SK-N-SH (cell line): ENCODE measurements at regions not wholly inside any gene's neighbourhood (a gene's known extent, or its start where the extent isn't known, plus 50 kb on each side); places are given as distances from the start of the nearest gene placed in this dataset.

Experiments used
- ELF1 ChIP-seq: IDR thresholded peaks from 2 replicates; pipeline ENCODE4 v1.4.0; 2012
- MXI1 ChIP-seq: IDR thresholded peaks from 2 replicates; pipeline ENCODE4 v1.6.1; 2012; ENCODE audit warnings: mild to moderate bottlenecking, low read depth, low read length, improper control_type of control experiment
- NFIC ChIP-seq: IDR thresholded peaks from 2 replicates; pipeline ENCODE4 v1.4.0; 2012; ENCODE audit warnings: borderline replicate concordance
- POLR2AphosphoS5 ChIP-seq: IDR thresholded peaks from 2 replicates; pipeline ENCODE4 v1.6.1; 2012; ENCODE audit warnings: low read depth, low read length
- RFX5 ChIP-seq: IDR thresholded peaks from 2 replicates; pipeline ENCODE4 v1.6.1; 2012; ENCODE audit warnings: mild to moderate bottlenecking, improper control_type of control experiment, low read length
- TEAD4 ChIP-seq: IDR thresholded peaks from 2 replicates; pipeline ENCODE4 v1.4.0; 2012; ENCODE audit warnings: mild to moderate bottlenecking, borderline replicate concordance; ENCODE audit not compliant: insufficient read depth
- TF ChIP-seq, protein P1 (sequence below): IDR thresholded peaks from 2 replicates; pipeline ENCODE4 v1.4.0; 2012; ENCODE audit warnings: low read depth
- TF ChIP-seq, protein P2 (sequence below): fragments of 150-350 bp; IDR thresholded peaks from 2 replicates; pipeline ENCODE4 v1.6.1; 2017; ENCODE audit warnings: antibody characterized with exemption, low read length, low read depth, borderline replicate concordance
- TF ChIP-seq, protein P3 (sequence below): fragments of 200-600 bp; sonication (generic); IDR thresholded peaks from 2 replicates; pipeline ENCODE4 v1.6.1; 2017; ENCODE audit warnings: antibody characterized with exemption, mild to moderate bottlenecking, moderate library complexity
- TF ChIP-seq, protein P4 (sequence below): IDR thresholded peaks from 2 replicates; pipeline ENCODE4 v1.6.1; 2012; ENCODE audit warnings: mild to moderate bottlenecking, low read depth, low read length, moderate library complexity

DNA sequence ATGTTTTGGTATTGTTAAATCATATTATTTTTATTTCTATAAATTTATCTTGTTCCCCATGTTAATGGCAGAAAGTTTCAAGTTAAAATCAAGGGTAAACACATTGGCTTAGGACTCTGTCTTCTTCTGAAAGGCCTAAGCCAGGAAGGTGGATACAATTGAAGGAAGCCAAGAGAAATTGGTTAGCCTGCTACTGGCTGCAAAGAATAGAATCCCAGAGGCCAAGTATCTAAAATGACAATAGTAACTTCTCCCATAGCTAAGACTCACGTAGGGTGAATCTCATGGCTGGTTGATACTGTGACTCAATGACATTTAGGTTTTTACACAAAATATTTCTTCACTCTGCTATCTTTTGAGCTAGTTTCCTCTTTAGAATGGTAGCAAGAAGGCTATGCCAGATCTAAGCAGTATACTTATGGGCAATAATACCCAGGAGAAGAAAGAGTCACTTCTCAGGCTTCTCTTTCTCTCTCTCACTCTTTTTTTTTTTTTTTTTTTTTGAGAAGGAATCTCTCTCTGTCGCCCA lies 621.5 kb upstream of the TBL1XR1 start:
- TF ChIP-seq, protein P1, sequence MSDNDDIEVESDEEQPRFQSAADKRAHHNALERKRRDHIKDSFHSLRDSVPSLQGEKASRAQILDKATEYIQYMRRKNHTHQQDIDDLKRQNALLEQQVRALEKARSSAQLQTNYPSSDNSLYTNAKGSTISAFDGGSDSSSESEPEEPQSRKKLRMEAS = no peak
- TF ChIP-seq, protein P2, sequence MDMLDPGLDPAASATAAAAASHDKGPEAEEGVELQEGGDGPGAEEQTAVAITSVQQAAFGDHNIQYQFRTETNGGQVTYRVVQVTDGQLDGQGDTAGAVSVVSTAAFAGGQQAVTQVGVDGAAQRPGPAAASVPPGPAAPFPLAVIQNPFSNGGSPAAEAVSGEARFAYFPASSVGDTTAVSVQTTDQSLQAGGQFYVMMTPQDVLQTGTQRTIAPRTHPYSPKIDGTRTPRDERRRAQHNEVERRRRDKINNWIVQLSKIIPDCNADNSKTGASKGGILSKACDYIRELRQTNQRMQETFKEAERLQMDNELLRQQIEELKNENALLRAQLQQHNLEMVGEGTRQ = no peak
- no peak for TF ChIP-seq POLR2AphosphoS5
- TF ChIP-seq, protein P3, sequence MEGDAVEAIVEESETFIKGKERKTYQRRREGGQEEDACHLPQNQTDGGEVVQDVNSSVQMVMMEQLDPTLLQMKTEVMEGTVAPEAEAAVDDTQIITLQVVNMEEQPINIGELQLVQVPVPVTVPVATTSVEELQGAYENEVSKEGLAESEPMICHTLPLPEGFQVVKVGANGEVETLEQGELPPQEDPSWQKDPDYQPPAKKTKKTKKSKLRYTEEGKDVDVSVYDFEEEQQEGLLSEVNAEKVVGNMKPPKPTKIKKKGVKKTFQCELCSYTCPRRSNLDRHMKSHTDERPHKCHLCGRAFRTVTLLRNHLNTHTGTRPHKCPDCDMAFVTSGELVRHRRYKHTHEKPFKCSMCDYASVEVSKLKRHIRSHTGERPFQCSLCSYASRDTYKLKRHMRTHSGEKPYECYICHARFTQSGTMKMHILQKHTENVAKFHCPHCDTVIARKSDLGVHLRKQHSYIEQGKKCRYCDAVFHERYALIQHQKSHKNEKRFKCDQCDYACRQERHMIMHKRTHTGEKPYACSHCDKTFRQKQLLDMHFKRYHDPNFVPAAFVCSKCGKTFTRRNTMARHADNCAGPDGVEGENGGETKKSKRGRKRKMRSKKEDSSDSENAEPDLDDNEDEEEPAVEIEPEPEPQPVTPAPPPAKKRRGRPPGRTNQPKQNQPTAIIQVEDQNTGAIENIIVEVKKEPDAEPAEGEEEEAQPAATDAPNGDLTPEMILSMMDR = no peak
- no peak for TF ChIP-seq TEAD4
- TF ChIP-seq NFIC = no peak
- no peak for TF ChIP-seq RFX5
- no peak for TF ChIP-seq MXI1
- TF ChIP-seq, protein P4, sequence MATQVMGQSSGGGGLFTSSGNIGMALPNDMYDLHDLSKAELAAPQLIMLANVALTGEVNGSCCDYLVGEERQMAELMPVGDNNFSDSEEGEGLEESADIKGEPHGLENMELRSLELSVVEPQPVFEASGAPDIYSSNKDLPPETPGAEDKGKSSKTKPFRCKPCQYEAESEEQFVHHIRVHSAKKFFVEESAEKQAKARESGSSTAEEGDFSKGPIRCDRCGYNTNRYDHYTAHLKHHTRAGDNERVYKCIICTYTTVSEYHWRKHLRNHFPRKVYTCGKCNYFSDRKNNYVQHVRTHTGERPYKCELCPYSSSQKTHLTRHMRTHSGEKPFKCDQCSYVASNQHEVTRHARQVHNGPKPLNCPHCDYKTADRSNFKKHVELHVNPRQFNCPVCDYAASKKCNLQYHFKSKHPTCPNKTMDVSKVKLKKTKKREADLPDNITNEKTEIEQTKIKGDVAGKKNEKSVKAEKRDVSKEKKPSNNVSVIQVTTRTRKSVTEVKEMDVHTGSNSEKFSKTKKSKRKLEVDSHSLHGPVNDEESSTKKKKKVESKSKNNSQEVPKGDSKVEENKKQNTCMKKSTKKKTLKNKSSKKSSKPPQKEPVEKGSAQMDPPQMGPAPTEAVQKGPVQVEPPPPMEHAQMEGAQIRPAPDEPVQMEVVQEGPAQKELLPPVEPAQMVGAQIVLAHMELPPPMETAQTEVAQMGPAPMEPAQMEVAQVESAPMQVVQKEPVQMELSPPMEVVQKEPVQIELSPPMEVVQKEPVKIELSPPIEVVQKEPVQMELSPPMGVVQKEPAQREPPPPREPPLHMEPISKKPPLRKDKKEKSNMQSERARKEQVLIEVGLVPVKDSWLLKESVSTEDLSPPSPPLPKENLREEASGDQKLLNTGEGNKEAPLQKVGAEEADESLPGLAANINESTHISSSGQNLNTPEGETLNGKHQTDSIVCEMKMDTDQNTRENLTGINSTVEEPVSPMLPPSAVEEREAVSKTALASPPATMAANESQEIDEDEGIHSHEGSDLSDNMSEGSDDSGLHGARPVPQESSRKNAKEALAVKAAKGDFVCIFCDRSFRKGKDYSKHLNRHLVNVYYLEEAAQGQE = no peak
- TF ChIP-seq ELF1 = no peak
